Esophagus muscularis mucosa (tissue), 4 donors: ENCODE measurements at regions not wholly inside any gene's neighbourhood (a gene's known extent, or its start where the extent isn't known, plus 50 kb on each side); places are given as distances from the start of the nearest gene placed in this dataset.

Source experiments
- DNase-seq: peaks from one replicate; pipeline ENCODE4 v3.0.0-alpha.2; 2017; ENCODE audit errors: extremely low spot score
- H3K27ac ChIP-seq, 4 donors: fragments of 200-600 bp; sonication (generic); replicated peaks in 1 of 4; 1 replicate in 3 of 4; 2 replicates in 1 of 4; pipeline ENCODE4 v1.5.1; 2016 to 2019; ENCODE audit warnings: mild to moderate bottlenecking in 1 of 4
- H3K27me3 ChIP-seq, 4 donors: fragments of 200-600 bp; sonication (generic); one replicate each; pipeline versions ENCODE4 v1.5.1 to v1.6.0; 2016 to 2019
- H3K36me3 ChIP-seq, 4 donors: fragments of 200-600 bp; sonication (generic); one replicate each; pipeline ENCODE4 v1.5.1; 2016 to 2019
- H3K4me1 ChIP-seq, 4 donors: fragments of 200-600 bp; sonication (generic); one replicate each; pipeline ENCODE4 v1.5.1; 2016 to 2019
- H3K4me3 ChIP-seq, 4 donors: fragments of 200-600 bp; sonication (generic); 1 replicate in 2 of 4; 2 replicates in 2 of 4; pipeline ENCODE4 v1.5.1; 2016 to 2019; ENCODE audit warnings: mild to moderate bottlenecking in 4 of 4, moderate library complexity in 1 of 4
- H3K9me3 ChIP-seq, 4 donors: fragments of 200-600 bp; sonication (generic); 1 replicate in 3 of 4; 2 replicates in 1 of 4; pipeline ENCODE4 v1.5.1; 2016 to 2019
- EP300 ChIP-seq: sonication (generic); formaldehyde crosslinking; IDR thresholded peaks from one replicate; pipeline ENCODE4 v1.6.1; 2017; ENCODE audit warnings: antibody characterized with exemption
- POLR2A ChIP-seq: fragments of 450-650 bp; IDR thresholded peaks from one replicate; pipeline ENCODE4 v1.6.1; 2017; ENCODE audit warnings: antibody characterized with exemption, moderate library complexity, mild to moderate bottlenecking, low read depth
- POLR2AphosphoS5 ChIP-seq, 2 donors: sonication (generic); formaldehyde crosslinking; IDR thresholded peaks; one replicate each; pipeline ENCODE4 v1.6.1; 2017; ENCODE audit warnings: antibody characterized with exemption in 2 of 2
- WGBS: methylation state at CpG from one replicate; pipeline ENCODE4 v1.1.5; 2018; 5-methylcytosine and 5-hydroxymethylcytosine counted together
- intact Hi-C: fragments of 100-400 bp; cut with DNase I; formaldehyde crosslinking; loops from one replicate; pipeline ENCODE4 v1.15.1; 2023
- TF ChIP-seq, protein P1 (sequence below), 3 experiments: fragments of 200-600 bp in 2 of 3; fragments of 450-650 bp in 1 of 3; sonication (generic) in 2 of 3; IDR thresholded peaks; one replicate each; pipeline ENCODE4 v1.5.1; 2017 to 2019; ENCODE audit warnings: antibody characterized with exemption in 3 of 3, mild to moderate bottlenecking in 2 of 3, moderate library complexity in 1 of 3

DNA sequence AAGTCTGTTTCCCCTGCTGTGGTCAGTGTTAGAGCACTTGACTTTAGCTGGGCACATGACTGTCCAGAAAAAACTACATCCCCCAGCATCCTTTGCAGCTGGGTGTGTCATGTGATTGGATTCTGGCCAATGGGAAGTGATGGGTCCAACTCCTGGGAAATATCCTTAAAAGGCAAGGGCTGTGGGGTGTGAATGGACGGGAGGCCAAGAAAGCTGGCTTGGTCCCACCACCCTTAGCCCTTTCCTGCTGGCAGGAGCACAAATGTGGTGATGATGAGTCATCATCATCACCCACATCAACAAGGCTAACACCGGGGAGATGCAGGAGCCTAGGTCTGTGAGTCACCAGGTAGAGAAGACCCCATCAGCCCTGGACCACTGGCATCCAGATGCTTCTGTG is 341.7 kb downstream of the C16orf95 start:
- H3K27me3 ChIP-seq = peaks cover 0 to 43% (median 0%) of the 10 kb centered on the region in 4 donors
- H3K4me1 ChIP-seq = peaks cover 0 to 11% (median 3%) of the 10 kb centered on the region in 4 donors
- no peaks in the 10 kb centered on the region for H3K36me3 ChIP-seq
- intact Hi-C loops = no loop called here
- WGBS = 10% methylated on average over 2 of the region's 2 CpGs
- H3K4me3 ChIP-seq = no peak overlapping the region
- TF ChIP-seq EP300 = no peak
- TF ChIP-seq, protein P1, sequence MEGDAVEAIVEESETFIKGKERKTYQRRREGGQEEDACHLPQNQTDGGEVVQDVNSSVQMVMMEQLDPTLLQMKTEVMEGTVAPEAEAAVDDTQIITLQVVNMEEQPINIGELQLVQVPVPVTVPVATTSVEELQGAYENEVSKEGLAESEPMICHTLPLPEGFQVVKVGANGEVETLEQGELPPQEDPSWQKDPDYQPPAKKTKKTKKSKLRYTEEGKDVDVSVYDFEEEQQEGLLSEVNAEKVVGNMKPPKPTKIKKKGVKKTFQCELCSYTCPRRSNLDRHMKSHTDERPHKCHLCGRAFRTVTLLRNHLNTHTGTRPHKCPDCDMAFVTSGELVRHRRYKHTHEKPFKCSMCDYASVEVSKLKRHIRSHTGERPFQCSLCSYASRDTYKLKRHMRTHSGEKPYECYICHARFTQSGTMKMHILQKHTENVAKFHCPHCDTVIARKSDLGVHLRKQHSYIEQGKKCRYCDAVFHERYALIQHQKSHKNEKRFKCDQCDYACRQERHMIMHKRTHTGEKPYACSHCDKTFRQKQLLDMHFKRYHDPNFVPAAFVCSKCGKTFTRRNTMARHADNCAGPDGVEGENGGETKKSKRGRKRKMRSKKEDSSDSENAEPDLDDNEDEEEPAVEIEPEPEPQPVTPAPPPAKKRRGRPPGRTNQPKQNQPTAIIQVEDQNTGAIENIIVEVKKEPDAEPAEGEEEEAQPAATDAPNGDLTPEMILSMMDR (IDR thresholded peaks at IDR 0.05) = no peak
- no peak for TF ChIP-seq POLR2A
- TF ChIP-seq POLR2AphosphoS5 (IDR thresholded peaks at IDR 0.05) = peak in 1 of 2 donors; percentile 27
- H3K27ac ChIP-seq = no peak overlapping the region
- peaks cover 0 to 3% (median 0%) of the 10 kb centered on the region in 4 donors for H3K9me3 ChIP-seq
- no peak for DNase-seq

GRCh38 chr16:86977076-86977676 is 340.0 kb downstream of the C16orf95 start:
- no peak for DNase-seq
- intact Hi-C loops = no loop called here

GRCh38 chr16:86978445-86979030 is 338.7 kb downstream of the C16orf95 start:
- Histone ChIP-seq H3K4me1 (peaks cover 0 to 11% (median 3%) of the 10 kb centered on the region in 4 donors), H3K27ac (no peak overlapping the region), H3K27me3 (peaks cover 0 to 34% (median 0%) of the 10 kb centered on the region in 4 donors), H3K4me3 (no peak overlapping the region), H3K36me3 (no peaks in the 10 kb centered on the region), H3K9me3 (peaks cover 0 to 3% (median 0%) of the 10 kb centered on the region in 4 donors)
- 93% methylated on average over 11 of the region's 12 CpGs for WGBS
- intact Hi-C loops = no loop called here
- DNase-seq = no peak
- TF ChIP-seq EP300 (no peak), POLR2A (no peak)

More at GRCh38 chr16:86977076-86977676, 340.0 kb downstream of the C16orf95 start:
- H3K9me3 ChIP-seq = peaks cover 0 to 3% (median 0%) of the 10 kb centered on the region in 4 donors
- 85% methylated on average over 9 of the region's 17 CpGs for WGBS
- no peaks in the 10 kb centered on the region for H3K36me3 ChIP-seq
- H3K4me1 ChIP-seq = peaks cover 0 to 11% (median 3%) of the 10 kb centered on the region in 4 donors
- peaks cover 0 to 36% (median 0%) of the 10 kb centered on the region in 4 donors for H3K27me3 ChIP-seq
- TF ChIP-seq EP300 = no peak
- H3K4me3 ChIP-seq = no peak overlapping the region
- no peak overlapping the region for H3K27ac ChIP-seq

DNA sequence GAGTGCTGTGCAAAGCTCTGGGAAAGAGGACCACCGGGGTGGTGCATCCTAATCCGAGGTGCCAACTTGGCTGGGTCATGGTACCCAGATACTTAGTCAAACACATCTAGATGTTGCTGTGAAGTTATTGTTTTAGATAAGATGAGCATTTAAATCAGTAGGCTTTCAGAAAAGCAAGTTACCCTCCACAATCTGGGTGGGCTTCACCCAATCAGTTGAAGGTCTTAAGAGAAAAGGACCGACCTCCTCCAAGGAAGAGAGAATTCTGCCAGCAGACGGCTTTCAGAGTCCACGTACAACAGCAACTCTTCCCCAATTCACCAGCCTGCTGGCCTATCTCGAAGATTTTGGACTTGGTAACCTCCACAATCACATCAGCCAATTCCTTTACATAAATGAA is 338.1 kb downstream of the C16orf95 start:
- Histone ChIP-seq H3K4me1 (peaks cover 0 to 11% (median 3%) of the 10 kb centered on the region in 4 donors), H3K27ac (no peak overlapping the region), H3K9me3 (peaks cover 0 to 1% (median 0%) of the 10 kb centered on the region in 4 donors), H3K27me3 (peaks cover 0 to 34% (median 0%) of the 10 kb centered on the region in 4 donors), H3K36me3 (no peaks in the 10 kb centered on the region), H3K4me3 (no peak overlapping the region)
- WGBS = 90% methylated on average over 6 of the region's 6 CpGs
- intact Hi-C loops = no loop called here
- DNase-seq = no peak
- TF ChIP-seq, protein P1 (IDR thresholded peaks at IDR 0.05) = no peak
- TF ChIP-seq POLR2A (no peak), POLR2AphosphoS5 (IDR thresholded peaks at IDR 0.05) (no peak), EP300 (no peak)

GRCh38 chr16:86979984-86980553 is 337.1 kb downstream of the C16orf95 start:
- intact Hi-C loops = no loop called here
- peaks cover 0 to 11% (median 3%) of the 10 kb centered on the region in 4 donors for H3K4me1 ChIP-seq
- H3K27ac ChIP-seq = no peak overlapping the region
- H3K27me3 ChIP-seq = peaks cover 0 to 34% (median 0%) of the 10 kb centered on the region in 4 donors
- WGBS = 91% methylated on average over 1 of the region's 1 CpG
- no peak for DNase-seq
- H3K9me3 ChIP-seq = no peaks in the 10 kb centered on the region
- no peak for TF ChIP-seq EP300
- TF ChIP-seq POLR2A = no peak
- TF ChIP-seq POLR2AphosphoS5 (IDR thresholded peaks at IDR 0.05) = no peak
- TF ChIP-seq, protein P1 (IDR thresholded peaks at IDR 0.05) = no peak
- H3K4me3 ChIP-seq = no peak overlapping the region
- no peaks in the 10 kb centered on the region for H3K36me3 ChIP-seq
